IMR-90 (cell line): ENCODE measurements at regions not wholly inside any gene's neighbourhood (a gene's known extent, or its start where the extent isn't known, plus 50 kb on each side); places are given as distances from the start of the nearest gene placed in this dataset.

Source experiments
- ATAC-seq: fragments of 200-7000 bp; cut with Tn5 transposase; 2 replicates; pipeline ENCODE4 v1.9.1; 2020; ENCODE audit warnings: low read depth, mild to moderate bottlenecking, moderate library complexity
- BruUV-seq: library from RNA; stranded (reverse); fragments of 400-500 nt; replicated peaks from 2 replicates; lab custom pipeline; 2021; lab: Mats Ljungman, UMichigan
- CTCF ChIA-PET: fragments of 300-600 bp; formaldehyde crosslinking; extraction: SDS; loops from one replicate; lab custom pipeline; 2021; ENCODE audit warnings: antibody characterized with exemption; lab: Yijun Ruan, JAX
- POLR2A ChIA-PET: fragments of 300-600 bp; sonication (Branson Sonifier 250); formaldehyde crosslinking; loops from one replicate; lab custom pipeline; 2022; ENCODE audit warnings: antibody characterized with exemption; ENCODE audit not compliant: unreplicated experiment; lab: Charles Lee
- DNase-seq: peaks from one replicate; pipeline ENCODE4 v3.0.0; 2013
- H2AFZ ChIP-seq: replicated peaks from 2 replicates; pipeline ENCODE3; 2013; ENCODE audit warnings: low read length, mild to moderate bottlenecking; ENCODE audit not compliant: poor library complexity
- H2AK5ac ChIP-seq: 2 replicates; pipeline ENCODE4 v1.6.1; 2013; ENCODE audit warnings: low read depth, low read length, inconsistent platforms
- H2AK9ac ChIP-seq: replicated peaks from 2 replicates; pipeline ENCODE3; 2013; ENCODE audit warnings: mild to moderate bottlenecking, low read depth, low read length, moderate library complexity; ENCODE audit not compliant: poor library complexity
- H2BK120ac ChIP-seq: 2 replicates; pipeline ENCODE4 v1.6.1; 2013; ENCODE audit warnings: low read depth, low read length, inconsistent platforms
- H2BK15ac ChIP-seq: 3 replicates; pipeline ENCODE4 v1.6.1; 2013; ENCODE audit warnings: low read depth, low read length, inconsistent platforms
- H2BK20ac ChIP-seq: 2 replicates; pipeline ENCODE4 v1.6.1; 2013; ENCODE audit warnings: low read depth, mild to moderate bottlenecking, inconsistent platforms, low read length, moderate library complexity
- H2BK5ac ChIP-seq: 2 replicates; pipeline ENCODE4 v1.6.1; 2013; ENCODE audit warnings: mild to moderate bottlenecking, low read depth, low read length, inconsistent platforms; ENCODE audit not compliant: poor library complexity, severe bottlenecking
- H3K14ac ChIP-seq: replicated peaks from 2 replicates; pipeline ENCODE4 v1.6.1; 2013; ENCODE audit warnings: low read depth, low read length, inconsistent platforms
- H3K18ac ChIP-seq: 2 replicates; pipeline ENCODE4 v1.6.1; 2013; ENCODE audit warnings: low read depth, low read length, control low read depth
- H3K23ac ChIP-seq: 2 replicates; pipeline ENCODE4 v1.6.1; 2013; ENCODE audit warnings: low read depth, low read length, inconsistent platforms
- H3K27ac ChIP-seq: 2 replicates; pipeline ENCODE4 v1.5.1; 2013; ENCODE audit warnings: mild to moderate bottlenecking, control low read depth, low read length; ENCODE audit not compliant: insufficient read depth
- H3K27me3 ChIP-seq: 2 replicates; pipeline ENCODE4 v1.6.1; 2013; ENCODE audit warnings: low read length; ENCODE audit not compliant: control insufficient read depth, insufficient read depth
- H3K36me3 ChIP-seq: 2 replicates; pipeline ENCODE4 v1.6.1; 2013; ENCODE audit warnings: low read length, mixed read lengths; ENCODE audit not compliant: control insufficient read depth, insufficient read depth
- H3K4ac ChIP-seq: 2 replicates; pipeline ENCODE4 v1.6.1; 2013; ENCODE audit warnings: low read depth, low read length, inconsistent platforms
- H3K4me1 ChIP-seq: 2 replicates; pipeline ENCODE4 v1.6.1; 2013; ENCODE audit warnings: low read length, mixed read lengths; ENCODE audit not compliant: control insufficient read depth, insufficient read depth
- H3K4me2 ChIP-seq: 2 replicates; pipeline ENCODE4 v1.6.1; 2013; ENCODE audit warnings: low read depth, mild to moderate bottlenecking, control low read depth, low read length, moderate library complexity
- H3K4me3 ChIP-seq: 2 replicates; pipeline ENCODE4 v1.5.1; 2013; ENCODE audit warnings: low read depth, mild to moderate bottlenecking, control low read depth, low read length, moderate library complexity; ENCODE audit not compliant: insufficient read depth
- H3K56ac ChIP-seq: 2 replicates; pipeline ENCODE4 v1.6.1; 2013; ENCODE audit warnings: low read length, inconsistent platforms; ENCODE audit not compliant: insufficient read depth; ENCODE audit errors: extremely low read depth
- H3K79me1 ChIP-seq, 2 experiments: 2 replicates each; pipeline ENCODE4 v1.6.1; 2013; ENCODE audit warnings: low read length in 2 of 2, inconsistent platforms in 1 of 2, low read depth in 1 of 2
- H3K9ac ChIP-seq: 2 replicates; pipeline ENCODE4 v1.6.1; 2013; ENCODE audit warnings: low read depth, low read length, control low read depth
- H3K9me1 ChIP-seq: 2 replicates; pipeline ENCODE4 v1.6.1; 2013; ENCODE audit warnings: low read length, inconsistent platforms; ENCODE audit not compliant: insufficient read depth
- H3K9me3 ChIP-seq: 2 replicates; pipeline ENCODE4 v1.6.1; 2013; ENCODE audit warnings: low read length; ENCODE audit not compliant: control insufficient read depth, insufficient read depth
- H4K20me1 ChIP-seq: 2 replicates; pipeline ENCODE4 v1.6.1; 2013; ENCODE audit warnings: low read length, inconsistent platforms; ENCODE audit not compliant: insufficient read depth
- H4K5ac ChIP-seq: 2 replicates; pipeline ENCODE4 v1.6.1; 2013; ENCODE audit warnings: mild to moderate bottlenecking, low read depth, low read length, control low read depth
- H4K8ac ChIP-seq, 2 experiments: 2 replicates each; pipeline ENCODE4 v1.6.1; 2013; ENCODE audit warnings: low read depth in 2 of 2, low read length in 2 of 2, control low read depth in 1 of 2, inconsistent platforms in 1 of 2
- H4K91ac ChIP-seq: 2 replicates; pipeline ENCODE4 v1.6.1; 2013; ENCODE audit warnings: low read depth, low read length, inconsistent platforms; ENCODE audit not compliant: insufficient read depth
- BHLHE40 ChIP-seq: fragments of 150-350 bp; IDR thresholded peaks from 2 replicates; pipeline ENCODE4 v1.6.1; 2016; ENCODE audit warnings: mild to moderate bottlenecking, low read depth, low read length
- CEBPB ChIP-seq: IDR thresholded peaks from 2 replicates; pipeline ENCODE4 v1.6.1; 2012; ENCODE audit warnings: low read depth, low read length, improper control_type of control experiment
- MAFK ChIP-seq: IDR thresholded peaks from 2 replicates; pipeline ENCODE4 v1.6.1; 2012; ENCODE audit warnings: low read depth, low read length, improper control_type of control experiment
- WGBS, 2 experiments: methylation state at CpG; one replicate each; pipeline versions ENCODE4 v1.1.5 to v1.1.7; 2013; ENCODE audit warnings: missing lambda C conversion rate in 2 of 2; ENCODE audit not compliant: insufficient read length in 1 of 2; ENCODE audit errors: extremely low coverage in 2 of 2; 5-methylcytosine and 5-hydroxymethylcytosine counted together
- dilution Hi-C: fragments of 300-500 bp; cut with HindIII; formaldehyde crosslinking; loops from one replicate; pipeline ENCODE4 v1.14.3; 2018; ENCODE audit warnings: low sequenced_read_pairs; ENCODE audit not compliant: unreplicated experiment
- in situ Hi-C: fragments of 300-500 bp; cut with MboI; formaldehyde crosslinking; loops from 3 replicates; pipeline ENCODE4 v1.14.3; 2019; ENCODE audit warnings: low sequenced_read_pairs, inconsistent platforms, mixed read lengths
- intact Hi-C: fragments of 100-400 bp; cut with micrococcal nuclease; formaldehyde crosslinking; loops from 2 replicates; pipeline ENCODE4 v1.10.0; 2022
- TF ChIP-seq, protein P1 (sequence below): conservative IDR thresholded peaks from 2 replicates; pipeline ENCODE4 v1.5.1; 2012; ENCODE audit warnings: mild to moderate bottlenecking, low read depth, low read length, improper control_type of control experiment

DNA sequence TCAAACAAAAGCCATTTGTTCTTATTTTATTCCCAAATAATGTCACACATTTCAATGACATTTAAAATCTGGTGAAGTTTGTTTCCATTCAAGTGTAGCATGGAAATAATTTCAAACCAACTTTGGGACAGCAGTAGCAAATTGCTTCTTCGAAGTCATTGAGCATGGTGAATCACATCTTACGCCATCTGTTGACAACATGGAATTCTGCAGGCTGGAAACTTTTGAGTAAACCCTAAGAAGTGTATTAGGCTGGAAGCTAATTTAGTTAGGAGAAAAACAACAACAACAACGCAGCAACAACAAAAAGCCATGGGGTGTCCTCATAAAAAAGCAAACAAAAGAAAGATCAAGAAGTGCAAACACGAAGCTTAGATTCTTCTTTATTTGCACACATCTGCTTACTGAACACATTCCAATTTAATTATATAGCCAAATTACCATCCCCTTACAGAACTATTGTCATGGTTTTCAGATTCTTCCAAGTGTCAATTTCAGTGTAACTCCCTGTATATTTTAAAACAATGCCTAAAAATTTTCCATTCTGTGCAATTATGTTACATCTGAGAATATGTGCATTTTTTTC lies 659.0 kb upstream of the CDH7 start:
- Histone ChIP-seq H3K9me3 (peaks cover 2% of the 10 kb centered on the region), H4K5ac (no peak overlapping the region), H3K27me3 (no peaks in the 10 kb centered on the region), H3K14ac (no peak overlapping the region), H2AFZ (no peak overlapping the region), H3K9ac (no peak overlapping the region), H2BK15ac (no peak overlapping the region), H3K4me3 (no peak overlapping the region), H2BK5ac (no peak overlapping the region), H4K91ac (no peak overlapping the region), H3K4ac (no peak overlapping the region), H2AK5ac (no peak overlapping the region), H4K8ac (no peak overlapping the region), H2AK9ac (no peak overlapping the region), H3K4me1 (no peaks in the 10 kb centered on the region), H3K56ac (no peak overlapping the region), H3K18ac (no peak overlapping the region), H2BK20ac (no peak overlapping the region), H4K20me1 (no peaks in the 10 kb centered on the region), H2BK120ac (no peak overlapping the region), H3K36me3 (no peaks in the 10 kb centered on the region), H3K23ac (no peak overlapping the region), H3K4me2 (no peak overlapping the region), H3K79me1 (no peaks in the 10 kb centered on the region), H3K9me1 (no peaks in the 10 kb centered on the region), H3K27ac (no peak overlapping the region)
- BruUV-seq = no TSS peak
- in situ Hi-C loops (no loop called here), dilution Hi-C loops (no loop called here), intact Hi-C loops (no loop called here)
- TF ChIP-seq, protein P1, sequence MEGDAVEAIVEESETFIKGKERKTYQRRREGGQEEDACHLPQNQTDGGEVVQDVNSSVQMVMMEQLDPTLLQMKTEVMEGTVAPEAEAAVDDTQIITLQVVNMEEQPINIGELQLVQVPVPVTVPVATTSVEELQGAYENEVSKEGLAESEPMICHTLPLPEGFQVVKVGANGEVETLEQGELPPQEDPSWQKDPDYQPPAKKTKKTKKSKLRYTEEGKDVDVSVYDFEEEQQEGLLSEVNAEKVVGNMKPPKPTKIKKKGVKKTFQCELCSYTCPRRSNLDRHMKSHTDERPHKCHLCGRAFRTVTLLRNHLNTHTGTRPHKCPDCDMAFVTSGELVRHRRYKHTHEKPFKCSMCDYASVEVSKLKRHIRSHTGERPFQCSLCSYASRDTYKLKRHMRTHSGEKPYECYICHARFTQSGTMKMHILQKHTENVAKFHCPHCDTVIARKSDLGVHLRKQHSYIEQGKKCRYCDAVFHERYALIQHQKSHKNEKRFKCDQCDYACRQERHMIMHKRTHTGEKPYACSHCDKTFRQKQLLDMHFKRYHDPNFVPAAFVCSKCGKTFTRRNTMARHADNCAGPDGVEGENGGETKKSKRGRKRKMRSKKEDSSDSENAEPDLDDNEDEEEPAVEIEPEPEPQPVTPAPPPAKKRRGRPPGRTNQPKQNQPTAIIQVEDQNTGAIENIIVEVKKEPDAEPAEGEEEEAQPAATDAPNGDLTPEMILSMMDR = no peak
- TF ChIP-seq BHLHE40 = no peak
- no peak for TF ChIP-seq CEBPB
- no peak for TF ChIP-seq MAFK
- ChIA-PET POLR2A (no interaction called here), CTCF (interaction anchor here (0.6 kb wide), 1 partner anchor 1072 kb away, joined by 3 read pairs; no protein-coding TSS in a partner anchor)
- WGBS, 2 experiments = 60% methylated on average over 2 of the region's 4 CpGs; no CpG with 5 or more reads in 1 of the 2 experiments
- DNase-seq (peak; percentile 0), ATAC-seq (no peak)
